ENCODE measurements at regions not wholly inside any gene's neighbourhood (a gene's known extent, or its start where the extent isn't known, plus 50 kb on each side); places are given as distances from the start of the nearest gene placed in this dataset.

- TF ChIP-seq, protein P1, sequence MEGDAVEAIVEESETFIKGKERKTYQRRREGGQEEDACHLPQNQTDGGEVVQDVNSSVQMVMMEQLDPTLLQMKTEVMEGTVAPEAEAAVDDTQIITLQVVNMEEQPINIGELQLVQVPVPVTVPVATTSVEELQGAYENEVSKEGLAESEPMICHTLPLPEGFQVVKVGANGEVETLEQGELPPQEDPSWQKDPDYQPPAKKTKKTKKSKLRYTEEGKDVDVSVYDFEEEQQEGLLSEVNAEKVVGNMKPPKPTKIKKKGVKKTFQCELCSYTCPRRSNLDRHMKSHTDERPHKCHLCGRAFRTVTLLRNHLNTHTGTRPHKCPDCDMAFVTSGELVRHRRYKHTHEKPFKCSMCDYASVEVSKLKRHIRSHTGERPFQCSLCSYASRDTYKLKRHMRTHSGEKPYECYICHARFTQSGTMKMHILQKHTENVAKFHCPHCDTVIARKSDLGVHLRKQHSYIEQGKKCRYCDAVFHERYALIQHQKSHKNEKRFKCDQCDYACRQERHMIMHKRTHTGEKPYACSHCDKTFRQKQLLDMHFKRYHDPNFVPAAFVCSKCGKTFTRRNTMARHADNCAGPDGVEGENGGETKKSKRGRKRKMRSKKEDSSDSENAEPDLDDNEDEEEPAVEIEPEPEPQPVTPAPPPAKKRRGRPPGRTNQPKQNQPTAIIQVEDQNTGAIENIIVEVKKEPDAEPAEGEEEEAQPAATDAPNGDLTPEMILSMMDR (IDR thresholded peaks at IDR 0.05; ENCODE audit: borderline replicate concordance, insufficient read depth, low read depth, low read length), result no peak
Measured at GRCh38 chr11:26096451-26096850, 235.5 kb upstream of the ANO3 start.

DNA sequence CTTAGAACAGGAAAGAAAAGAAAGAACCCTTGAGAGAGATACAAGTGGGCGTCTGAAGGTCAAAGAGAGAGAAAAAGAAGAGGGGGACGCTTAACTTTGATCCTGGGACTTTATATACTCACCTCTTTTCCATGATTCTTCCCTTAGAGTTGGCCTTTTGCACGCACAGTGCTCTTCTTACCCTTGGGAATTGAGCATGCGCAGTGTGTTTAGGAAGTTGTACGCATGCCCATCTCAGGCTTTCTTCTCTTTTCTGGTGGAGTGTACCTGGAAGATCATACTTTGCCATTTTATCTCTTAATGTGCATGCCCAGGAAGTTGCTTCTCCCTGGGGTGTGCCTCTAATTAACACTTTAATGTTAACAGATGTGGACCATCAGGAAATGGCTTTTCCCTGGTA is 229.6 kb upstream of the ANO3 start:
- TF ChIP-seq, protein P1 (IDR thresholded peaks at IDR 0.05; ENCODE audit: borderline replicate concordance, insufficient read depth, low read depth, low read length), result no peak
- no peak overlapping the region for H3K4me3 ChIP-seq (ENCODE audit: low read depth, low read length)

More at GRCh38 chr11:26096451-26096850, 235.5 kb upstream of the ANO3 start:
- H3K4me3 ChIP-seq (ENCODE audit: low read depth, low read length), result no peak overlapping the region

DNA sequence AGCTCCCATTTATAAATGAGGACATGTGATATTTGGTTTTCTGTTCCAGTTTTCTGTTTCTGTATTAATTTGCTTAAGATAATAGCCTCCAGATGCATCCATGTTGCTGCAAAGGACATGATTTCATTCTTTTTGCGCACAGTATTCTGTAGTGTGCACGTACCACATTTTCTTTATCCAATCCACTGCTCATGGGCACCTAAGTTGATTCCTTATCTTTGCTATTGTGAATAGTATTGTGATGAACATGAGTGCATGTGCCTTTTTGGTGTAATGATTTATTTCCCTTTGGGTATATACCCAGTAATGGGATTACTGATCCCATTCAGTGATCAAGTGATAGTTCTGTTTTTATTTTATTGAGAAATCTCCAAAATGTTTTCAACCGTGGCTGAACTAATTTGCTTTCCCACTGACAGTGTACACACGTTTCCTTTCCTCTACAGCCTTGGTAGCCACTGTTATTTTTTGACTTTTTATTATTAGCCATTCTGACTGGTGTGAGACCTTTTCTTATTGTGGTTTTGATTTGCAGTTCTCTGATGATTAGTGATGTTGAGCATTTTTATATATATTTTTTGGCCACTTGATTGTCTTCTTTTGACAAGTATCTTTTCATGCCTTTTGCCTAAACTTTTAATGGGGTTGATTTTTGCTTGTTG is 226.0 kb upstream of the ANO3 start:
- TF ChIP-seq, protein P1 (IDR thresholded peaks at IDR 0.05; ENCODE audit: borderline replicate concordance, insufficient read depth, low read depth, low read length), result no peak

DNA sequence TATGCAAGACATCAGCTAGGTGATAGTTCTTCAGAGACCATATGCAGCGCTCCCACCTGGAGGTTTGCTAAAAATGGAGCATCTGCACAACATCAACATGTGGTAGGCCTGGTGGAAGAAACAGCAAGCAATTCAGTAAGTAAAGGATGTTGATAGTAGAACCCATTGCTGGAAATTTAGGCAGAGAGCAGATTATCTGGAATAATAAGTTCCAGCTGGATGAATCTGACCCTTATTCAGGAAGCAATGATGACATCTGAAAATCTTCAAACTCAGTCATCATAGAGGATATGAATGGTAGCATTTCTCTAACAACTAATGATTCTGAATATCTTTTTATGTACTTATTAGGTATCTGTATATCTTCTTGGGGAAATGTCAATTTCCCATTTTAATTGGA is 225.2 kb upstream of the ANO3 start:
- TF ChIP-seq, protein P1 (IDR thresholded peaks at IDR 0.05; ENCODE audit: borderline replicate concordance, insufficient read depth, low read depth, low read length), result no peak
- H3K4me3 ChIP-seq (ENCODE audit: low read depth, low read length), result no peak overlapping the region

More for the DNA sequence above, 226.0 kb upstream of the ANO3 start:
- no peak overlapping the region for H3K4me3 ChIP-seq (ENCODE audit: low read depth, low read length)

DNA sequence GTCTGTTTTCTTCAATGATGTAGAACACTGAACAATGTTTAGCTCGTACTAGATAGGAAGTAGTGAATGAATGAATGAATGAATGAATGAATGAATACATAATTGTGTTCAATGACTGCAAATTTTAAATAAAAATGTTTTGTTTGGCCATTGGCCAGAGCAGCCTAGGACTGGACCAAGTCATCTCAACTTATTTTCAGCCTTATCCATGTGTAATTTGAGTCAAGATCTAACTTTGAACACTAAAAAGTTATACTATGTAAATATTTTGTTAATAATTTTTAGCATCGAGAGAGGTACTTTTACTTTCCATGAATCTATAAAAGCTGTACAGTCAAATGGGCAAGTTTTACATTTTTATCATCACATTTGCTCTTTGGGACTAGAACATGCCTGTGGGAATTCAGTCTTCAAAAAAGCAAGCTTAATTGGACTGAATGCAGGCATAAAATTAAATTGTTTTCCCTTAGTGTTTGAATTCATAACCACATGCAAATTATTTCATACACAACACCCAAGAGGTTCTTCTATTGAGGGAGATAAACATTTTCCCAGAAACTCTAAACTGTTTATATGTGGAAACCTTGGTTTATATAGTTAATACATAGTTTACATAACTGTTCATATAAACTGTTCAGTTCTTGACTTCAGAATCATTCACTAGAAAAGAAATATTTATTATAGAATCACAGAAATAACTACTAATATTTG is 222.1 kb upstream of the ANO3 start:
- TF ChIP-seq, protein P1 (IDR thresholded peaks at IDR 0.05; ENCODE audit: borderline replicate concordance, insufficient read depth, low read depth, low read length), result no peak
- no peak overlapping the region for H3K4me3 ChIP-seq (ENCODE audit: low read depth, low read length)

GRCh38 chr11:26112264-26112663 is 219.7 kb upstream of the ANO3 start:
- no peak overlapping the region for H3K4me3 ChIP-seq (ENCODE audit: low read depth, low read length)
- TF ChIP-seq, protein P1 (IDR thresholded peaks at IDR 0.05; ENCODE audit: borderline replicate concordance, insufficient read depth, low read depth, low read length), result no peak

- TF ChIP-seq, protein P1 (IDR thresholded peaks at IDR 0.05; ENCODE audit: borderline replicate concordance, insufficient read depth, low read depth, low read length), result no peak
- no peak overlapping the region for H3K4me3 ChIP-seq (ENCODE audit: low read depth, low read length)
Measured at GRCh38 chr11:26121466-26121865, 210.5 kb upstream of the ANO3 start.
